ENCODE measurements at regions not wholly inside any gene's neighbourhood (a gene's known extent, or its start where the extent isn't known, plus 50 kb on each side); places are given as distances from the start of the nearest gene placed in this dataset.

DNA sequence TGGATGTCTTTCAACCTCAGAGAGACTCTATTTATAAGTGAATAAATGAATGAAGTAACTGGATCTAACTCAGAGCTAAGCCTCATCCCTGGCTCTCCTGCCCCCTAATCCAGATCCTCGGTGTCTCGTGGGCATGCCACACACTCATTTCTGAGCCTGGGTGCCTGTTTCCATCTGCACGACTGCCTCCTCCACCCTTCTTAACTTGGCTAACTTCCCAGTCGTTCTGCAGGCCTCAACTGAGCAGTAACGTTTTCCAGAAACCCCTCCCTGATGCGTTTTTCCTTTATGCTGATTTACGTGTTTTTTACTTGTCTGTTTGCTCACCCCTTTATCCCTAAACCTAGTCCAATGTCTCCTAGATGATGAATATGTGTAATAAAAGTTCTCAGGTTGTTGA is 186.9 kb upstream of the HS3ST1 start:
- TF ChIP-seq CTCF (IDR thresholded peaks at IDR 0.05) (no peak), EZH2 (IDR thresholded peaks at IDR 0.05; ENCODE audit: borderline replicate concordance, insufficient read depth, low read depth, low read length, poor library complexity, severe bottlenecking) (no peak)

All from B cell (primary cell).